ENCODE measurements at regions not wholly inside any gene's neighbourhood (a gene's known extent, or its start where the extent isn't known, plus 50 kb on each side); places are given as distances from the start of the nearest gene placed in this dataset.

DNA sequence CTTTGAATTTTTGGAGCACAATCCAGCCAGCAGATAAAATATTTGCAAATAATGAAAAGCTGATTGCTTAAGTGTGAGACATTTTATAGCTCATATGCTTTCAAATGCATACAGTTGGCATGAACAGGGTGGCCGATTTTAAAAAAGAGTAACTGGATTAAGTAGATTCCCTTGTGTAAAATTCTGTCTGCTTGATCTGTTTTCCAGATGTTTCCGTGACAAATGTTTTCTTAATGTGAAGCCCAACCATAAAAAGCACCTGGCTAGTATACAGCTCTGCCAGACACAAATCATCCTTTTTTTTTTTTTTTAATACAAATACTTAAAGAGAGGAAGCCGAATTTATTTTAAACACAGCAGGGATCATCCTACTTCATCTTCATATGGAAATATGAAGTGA, 440.7 kb downstream of the CCER1 start:
- no peak for TF ChIP-seq POLR2A (IDR thresholded peaks at IDR 0.05)
- TF ChIP-seq, protein P1, sequence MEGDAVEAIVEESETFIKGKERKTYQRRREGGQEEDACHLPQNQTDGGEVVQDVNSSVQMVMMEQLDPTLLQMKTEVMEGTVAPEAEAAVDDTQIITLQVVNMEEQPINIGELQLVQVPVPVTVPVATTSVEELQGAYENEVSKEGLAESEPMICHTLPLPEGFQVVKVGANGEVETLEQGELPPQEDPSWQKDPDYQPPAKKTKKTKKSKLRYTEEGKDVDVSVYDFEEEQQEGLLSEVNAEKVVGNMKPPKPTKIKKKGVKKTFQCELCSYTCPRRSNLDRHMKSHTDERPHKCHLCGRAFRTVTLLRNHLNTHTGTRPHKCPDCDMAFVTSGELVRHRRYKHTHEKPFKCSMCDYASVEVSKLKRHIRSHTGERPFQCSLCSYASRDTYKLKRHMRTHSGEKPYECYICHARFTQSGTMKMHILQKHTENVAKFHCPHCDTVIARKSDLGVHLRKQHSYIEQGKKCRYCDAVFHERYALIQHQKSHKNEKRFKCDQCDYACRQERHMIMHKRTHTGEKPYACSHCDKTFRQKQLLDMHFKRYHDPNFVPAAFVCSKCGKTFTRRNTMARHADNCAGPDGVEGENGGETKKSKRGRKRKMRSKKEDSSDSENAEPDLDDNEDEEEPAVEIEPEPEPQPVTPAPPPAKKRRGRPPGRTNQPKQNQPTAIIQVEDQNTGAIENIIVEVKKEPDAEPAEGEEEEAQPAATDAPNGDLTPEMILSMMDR (IDR thresholded peaks at IDR 0.05), result no peak
